ENCODE measurements at regions not wholly inside any gene's neighbourhood (a gene's known extent, or its start where the extent isn't known, plus 50 kb on each side); places are given as distances from the start of the nearest gene placed in this dataset.

GRCh38 chr16:51312363-51313150, 161.5 kb upstream of the SALL1 start:
- H3K4me1 ChIP-seq (ENCODE audit: insufficient read depth, low read length), result no peaks in the 10 kb centered on the region
- ATAC-seq (ENCODE audit: poor library complexity), result no peak
- intact Hi-C loops (cut with DNase I, micrococcal nuclease), result no loop called here
- H3K27ac ChIP-seq (ENCODE audit: low read depth in 1 of 2, low read length in 2 of 2), result no peak overlapping the region
- H3K27ac Mint-ChIP-seq, result no peak overlapping the region
- ChIA-PET POLR2A (no interaction called here), CTCF (no interaction called here)
- H3K36me3 Mint-ChIP-seq (ENCODE audit: low read depth), result no peaks in the 10 kb centered on the region
- no peaks in the 10 kb centered on the region for H3K27me3 Mint-ChIP-seq
- no peaks in the 10 kb centered on the region for H3K9me3 ChIP-seq (ENCODE audit: control insufficient read depth in 1 of 2, insufficient read depth in 1 of 2, low read length in 2 of 2)
- no peak for DNase-seq
- TF ChIP-seq CTCF (IDR thresholded peaks at IDR 0.05), result no peak
- no peaks in the 10 kb centered on the region for H3K36me3 ChIP-seq (ENCODE audit: insufficient read depth, low read length)
- no peaks in the 10 kb centered on the region for H3K27me3 ChIP-seq (ENCODE audit: control insufficient read depth in 1 of 2, insufficient read depth in 2 of 2, low read length in 2 of 2)
- H3K4me3 Mint-ChIP-seq, result no peak overlapping the region
- no peak overlapping the region for H3K4me3 ChIP-seq (ENCODE audit: low read length)
- H3K9me3 Mint-ChIP-seq, result peaks cover 9% of the 10 kb centered on the region
- no peaks in the 10 kb centered on the region for H3K4me1 Mint-ChIP-seq (ENCODE audit: low read depth)

GRCh38 chr16:51310159-51310558, 159.1 kb upstream of the SALL1 start:
- Histone ChIP-seq H3K27me3 (ENCODE audit: control insufficient read depth in 1 of 2, insufficient read depth in 2 of 2, low read length in 2 of 2) (no peaks in the 10 kb centered on the region), H3K4me3 (ENCODE audit: low read length) (no peak overlapping the region), H3K9me3 (ENCODE audit: control insufficient read depth in 1 of 2, insufficient read depth in 1 of 2, low read length in 2 of 2) (no peaks in the 10 kb centered on the region), H3K4me1 (ENCODE audit: insufficient read depth, low read length) (no peaks in the 10 kb centered on the region), H3K27ac (ENCODE audit: low read depth in 1 of 2, low read length in 2 of 2) (no peak overlapping the region), H3K36me3 (ENCODE audit: insufficient read depth, low read length) (no peaks in the 10 kb centered on the region)
- Mint-ChIP-seq H3K27me3 (no peaks in the 10 kb centered on the region), H3K4me3 (no peak overlapping the region), H3K9me3 (peaks cover 8% of the 10 kb centered on the region), H3K4me1 (ENCODE audit: low read depth) (no peaks in the 10 kb centered on the region), H3K36me3 (ENCODE audit: low read depth) (no peaks in the 10 kb centered on the region), H3K27ac (no peak overlapping the region)
- ChIA-PET CTCF (no interaction called here), POLR2A (no interaction called here)
- intact Hi-C loops (cut with DNase I, micrococcal nuclease), result no loop called here
- ATAC-seq (ENCODE audit: poor library complexity), result no peak
- DNase-seq, result no peak
- no peak for TF ChIP-seq CTCF (IDR thresholded peaks at IDR 0.05)

GRCh38 chr16:51306886-51307595, 156.0 kb upstream of the SALL1 start:
- no peak for DNase-seq
- CTCF ChIA-PET, result no interaction called here
- POLR2A ChIA-PET, result no interaction called here
- H3K27me3 Mint-ChIP-seq, result no peaks in the 10 kb centered on the region
- Histone ChIP-seq H3K4me3 (ENCODE audit: low read length) (no peak overlapping the region), H3K36me3 (ENCODE audit: insufficient read depth, low read length) (no peaks in the 10 kb centered on the region), H3K27me3 (ENCODE audit: control insufficient read depth in 1 of 2, insufficient read depth in 2 of 2, low read length in 2 of 2) (no peaks in the 10 kb centered on the region), H3K27ac (ENCODE audit: low read depth in 1 of 2, low read length in 2 of 2) (no peak overlapping the region), H3K4me1 (ENCODE audit: insufficient read depth, low read length) (no peaks in the 10 kb centered on the region), H3K9me3 (ENCODE audit: control insufficient read depth in 1 of 2, insufficient read depth in 1 of 2, low read length in 2 of 2) (peaks cover 0 to 3% of the 10 kb centered on the region in 2 experiments)
- no peak overlapping the region for H3K4me3 Mint-ChIP-seq
- H3K4me1 Mint-ChIP-seq (ENCODE audit: low read depth), result no peaks in the 10 kb centered on the region
- ATAC-seq (ENCODE audit: poor library complexity), result no peak
- H3K27ac Mint-ChIP-seq, result no peak overlapping the region
- peaks cover 2% of the 10 kb centered on the region for H3K9me3 Mint-ChIP-seq
- intact Hi-C loops (cut with DNase I, micrococcal nuclease), result no loop called here
- no peaks in the 10 kb centered on the region for H3K36me3 Mint-ChIP-seq (ENCODE audit: low read depth)
- TF ChIP-seq CTCF (IDR thresholded peaks at IDR 0.05), result no peak
